Suprapubic skin (tissue), 3 donors: ENCODE measurements at regions not wholly inside any gene's neighbourhood (a gene's known extent, or its start where the extent isn't known, plus 50 kb on each side); places are given as distances from the start of the nearest gene placed in this dataset.

Source experiments
- POLR2AphosphoS5 ChIP-seq, 3 donors: sonication (generic); formaldehyde crosslinking; IDR thresholded peaks; one replicate each; pipeline ENCODE4 v1.6.1; 2017; ENCODE audit warnings: antibody characterized with exemption in 3 of 3
- TF ChIP-seq, protein P1 (sequence below), 2 donors: fragments of 200-600 bp in 1 of 2; fragments of 450-650 bp in 1 of 2; sonication (generic) in 1 of 2; IDR thresholded peaks; one replicate each; pipeline ENCODE4 v1.5.1; 2016 to 2019; ENCODE audit warnings: antibody characterized with exemption in 2 of 2, mild to moderate bottlenecking in 1 of 2, moderate library complexity in 1 of 2

DNA sequence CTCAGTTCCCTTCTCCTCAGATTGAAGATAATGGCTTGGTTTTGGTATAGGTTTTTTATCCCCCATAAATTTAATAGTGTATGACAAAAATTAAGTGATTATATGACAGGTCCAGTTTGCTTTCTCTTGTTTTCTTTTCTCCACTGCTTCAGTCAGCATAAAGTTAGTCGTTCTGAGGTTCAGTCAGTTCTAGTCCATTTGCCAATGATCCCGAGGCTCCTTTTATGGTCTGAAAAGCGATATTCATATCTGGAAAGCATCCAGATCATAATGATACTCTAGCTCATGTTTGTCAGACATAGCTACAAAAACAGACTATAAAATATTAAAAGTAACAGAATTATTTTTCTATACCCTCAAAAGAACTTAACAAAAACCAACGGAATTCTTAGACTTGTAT, 67.1 kb upstream of the SLC38A4 start:
- TF ChIP-seq, protein P1, sequence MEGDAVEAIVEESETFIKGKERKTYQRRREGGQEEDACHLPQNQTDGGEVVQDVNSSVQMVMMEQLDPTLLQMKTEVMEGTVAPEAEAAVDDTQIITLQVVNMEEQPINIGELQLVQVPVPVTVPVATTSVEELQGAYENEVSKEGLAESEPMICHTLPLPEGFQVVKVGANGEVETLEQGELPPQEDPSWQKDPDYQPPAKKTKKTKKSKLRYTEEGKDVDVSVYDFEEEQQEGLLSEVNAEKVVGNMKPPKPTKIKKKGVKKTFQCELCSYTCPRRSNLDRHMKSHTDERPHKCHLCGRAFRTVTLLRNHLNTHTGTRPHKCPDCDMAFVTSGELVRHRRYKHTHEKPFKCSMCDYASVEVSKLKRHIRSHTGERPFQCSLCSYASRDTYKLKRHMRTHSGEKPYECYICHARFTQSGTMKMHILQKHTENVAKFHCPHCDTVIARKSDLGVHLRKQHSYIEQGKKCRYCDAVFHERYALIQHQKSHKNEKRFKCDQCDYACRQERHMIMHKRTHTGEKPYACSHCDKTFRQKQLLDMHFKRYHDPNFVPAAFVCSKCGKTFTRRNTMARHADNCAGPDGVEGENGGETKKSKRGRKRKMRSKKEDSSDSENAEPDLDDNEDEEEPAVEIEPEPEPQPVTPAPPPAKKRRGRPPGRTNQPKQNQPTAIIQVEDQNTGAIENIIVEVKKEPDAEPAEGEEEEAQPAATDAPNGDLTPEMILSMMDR (IDR thresholded peaks at IDR 0.05): no peak
- no peak for TF ChIP-seq POLR2AphosphoS5 (IDR thresholded peaks at IDR 0.05)
